ENCODE measurements at regions not wholly inside any gene's neighbourhood (a gene's known extent, or its start where the extent isn't known, plus 50 kb on each side); places are given as distances from the start of the nearest gene placed in this dataset.
"Not testable (repeated sequence)": the region's sequence is repeated elsewhere in the genome, so short reads cannot be mapped to it uniquely, and the experiment has no call there.

DNA sequence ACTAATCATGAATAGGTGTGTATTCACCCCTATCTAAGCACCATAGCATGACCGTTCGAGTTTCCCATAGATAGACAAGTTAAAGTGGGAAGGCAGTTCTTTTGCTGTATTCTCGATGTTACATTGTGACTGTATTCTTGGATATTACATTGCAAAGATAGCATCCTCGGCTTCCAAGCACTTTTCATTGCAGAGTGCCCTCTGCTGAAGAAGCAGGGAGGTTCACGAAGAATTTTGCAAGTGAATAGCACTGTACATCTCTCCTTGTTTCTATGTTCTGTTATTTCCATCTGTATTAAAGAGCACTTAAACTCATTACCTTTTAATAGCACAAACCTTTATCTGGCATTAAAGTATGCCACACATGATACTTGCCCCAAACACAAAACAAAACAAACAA, 426.7 kb upstream of the ARX start:
- DNase-seq (ENCODE audit: low read depth), result no peak

- DNase-seq (ENCODE audit: low read depth), result no peak
These were observed 417.5 kb upstream of the ARX start for GRCh38 chrX:25433307-25433706.

GRCh38 chrX:25432396-25432795, 416.6 kb upstream of the ARX start:
- no peak for DNase-seq (ENCODE audit: low read depth)

GRCh38 chrX:25427873-25428555, 412.2 kb upstream of the ARX start:
- DNase-seq (ENCODE audit: low read depth), result no peak

GRCh38 chrX:25404163-25404562, 388.4 kb upstream of the ARX start:
- DNase-seq (ENCODE audit: low read depth), result not testable (repeated sequence)

GRCh38 chrX:25389266-25389665, 373.5 kb upstream of the ARX start:
- DNase-seq (ENCODE audit: low read depth), result no peak

GRCh38 chrX:25383196-25383595, 367.4 kb upstream of the ARX start:
- DNase-seq (ENCODE audit: low read depth), result no peak

DNA sequence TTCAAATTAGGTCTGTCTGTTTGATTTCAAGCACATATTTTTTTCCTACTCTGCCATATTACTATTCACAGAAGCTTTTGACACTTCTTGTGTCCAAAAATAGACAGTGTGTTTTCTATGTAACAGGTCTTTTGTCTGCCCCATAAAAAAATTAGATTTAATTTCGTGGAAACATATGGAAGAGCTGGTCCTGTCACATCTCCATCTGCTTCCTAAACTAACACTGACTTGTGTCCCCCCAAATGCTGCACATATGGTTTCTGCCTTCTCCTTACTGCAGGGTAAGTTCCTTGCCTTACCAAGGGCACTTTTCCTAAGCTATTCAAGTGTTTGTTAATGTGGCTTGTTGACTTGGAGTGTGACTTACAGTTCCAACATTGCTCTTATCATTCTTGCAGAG, 340.7 kb upstream of the ARX start:
- DNase-seq (ENCODE audit: low read depth), result no peak

DNA sequence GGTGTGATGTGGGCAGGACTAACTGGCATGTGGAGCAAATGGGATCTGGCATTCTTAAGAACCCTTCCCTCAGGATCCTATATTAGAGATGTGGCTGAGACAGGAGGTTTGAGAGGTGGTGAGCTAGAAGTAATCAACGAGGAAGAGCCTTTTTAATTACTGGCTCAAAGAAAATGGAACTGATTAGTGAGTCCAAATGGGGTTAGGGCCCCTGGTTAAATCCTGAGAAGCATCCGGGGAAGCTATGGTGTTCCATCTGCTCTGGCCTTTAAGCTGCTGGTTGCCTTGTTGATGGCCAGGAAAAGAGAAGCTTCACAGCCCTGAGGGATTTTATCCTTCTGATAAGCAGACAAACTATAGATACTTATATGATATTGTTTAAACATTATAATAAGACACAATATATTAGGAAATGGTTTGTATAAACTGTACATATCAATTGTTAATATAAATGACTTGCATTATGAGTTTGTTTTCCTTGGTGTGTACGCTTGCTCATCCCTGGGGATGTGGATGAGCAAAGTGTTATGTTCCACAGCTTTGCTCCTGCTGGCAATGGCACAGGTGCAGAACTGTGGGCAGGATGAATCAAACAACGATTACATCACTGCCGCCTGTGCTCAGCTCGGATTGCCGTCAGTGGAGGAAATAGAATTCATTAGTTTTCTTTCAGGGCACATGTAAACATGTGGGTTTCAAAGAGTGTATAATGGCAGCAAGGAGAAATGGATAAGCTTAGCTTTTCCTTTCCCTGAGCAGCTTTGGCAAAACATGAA, 328.6 kb upstream of the ARX start:
- DNase-seq (ENCODE audit: low read depth), result no peak

- DNase-seq (ENCODE audit: low read depth), result no peak
These were observed 327.3 kb upstream of the ARX start for GRCh38 chrX:25343060-25343459.

DNA sequence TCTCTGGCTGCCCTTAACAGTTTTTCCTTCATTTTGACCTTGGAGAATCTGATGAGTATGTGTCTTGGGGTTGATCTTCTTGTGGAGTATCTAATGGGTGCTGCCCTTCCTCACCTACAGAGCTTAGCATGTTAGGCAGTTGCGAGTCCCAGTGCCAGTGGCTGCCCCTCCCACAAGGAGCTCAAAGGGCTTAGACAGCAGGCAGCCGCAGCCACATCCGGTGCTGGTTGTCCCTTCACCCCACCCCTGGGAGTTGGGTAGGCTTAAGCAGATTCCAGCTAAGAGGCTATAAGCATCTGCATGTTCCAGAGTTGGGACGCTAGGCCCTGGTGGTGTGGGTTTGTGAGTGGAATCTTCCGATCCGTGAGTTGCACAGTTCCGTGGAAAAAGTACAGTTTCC, 322.1 kb upstream of the ARX start:
- no peak for DNase-seq (ENCODE audit: low read depth)

GRCh38 chrX:25300994-25301393, 285.2 kb upstream of the ARX start:
- DNase-seq (ENCODE audit: low read depth), result no peak

DNA sequence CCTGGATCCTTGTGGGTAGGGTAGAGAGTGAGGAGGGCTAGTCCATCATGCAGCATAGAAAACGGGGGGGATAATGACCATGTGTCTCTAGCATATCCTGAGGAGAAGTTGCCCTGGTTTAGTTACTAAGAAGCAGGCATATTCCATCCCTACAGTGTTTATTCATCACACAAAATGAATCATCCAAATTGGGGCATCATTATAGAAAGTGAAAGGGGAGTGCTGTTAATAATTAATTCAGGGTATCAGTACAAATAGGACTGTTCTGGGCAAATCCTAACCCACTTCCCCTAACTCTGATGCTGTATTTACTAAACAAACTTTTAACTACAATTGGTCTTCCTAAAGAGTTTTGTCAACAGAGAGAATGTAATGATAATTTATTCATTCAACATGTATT, 281.1 kb upstream of the ARX start:
- no peak for DNase-seq (ENCODE audit: low read depth)

DNA sequence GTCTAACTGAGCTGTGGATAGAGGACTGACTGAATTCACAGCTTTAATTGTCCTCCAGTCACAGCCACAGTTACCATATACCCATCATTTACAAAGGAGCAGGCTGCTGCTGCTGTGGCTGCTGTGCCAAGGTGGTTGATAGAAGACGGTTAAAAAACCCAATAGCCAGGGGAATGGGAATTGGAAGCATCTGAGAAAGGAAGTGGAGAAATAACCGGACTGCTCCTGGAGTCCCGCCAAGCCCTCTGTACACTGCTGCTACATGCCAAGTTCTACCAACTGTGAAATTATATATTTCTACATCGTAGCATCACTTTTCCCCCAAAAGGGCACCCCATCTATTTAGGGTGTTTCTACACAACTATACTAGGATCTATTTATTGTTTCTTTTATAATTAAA, 279.7 kb upstream of the ARX start:
- no peak for DNase-seq (ENCODE audit: low read depth)

DNA sequence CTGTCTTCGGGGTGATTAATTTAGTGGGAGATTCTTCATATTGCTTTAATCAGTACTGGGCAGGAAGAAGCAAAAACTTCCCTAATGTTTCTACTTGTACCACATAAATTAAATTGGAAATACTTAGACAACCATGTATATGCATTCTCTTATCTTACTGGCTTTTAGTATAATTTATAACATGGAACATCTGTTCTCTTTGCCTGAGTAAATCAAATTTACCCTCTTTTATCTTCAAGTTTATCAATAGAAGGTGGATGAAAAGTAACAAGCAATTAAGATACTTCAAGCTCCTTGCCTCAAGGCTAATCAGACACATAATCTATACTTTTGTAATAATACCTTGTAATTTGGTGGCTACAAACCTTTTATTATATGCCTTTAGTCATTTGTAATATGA, 274.4 kb upstream of the ARX start:
- no peak for DNase-seq (ENCODE audit: low read depth)

GRCh38 chrX:25288676-25289075, 272.9 kb upstream of the ARX start:
- DNase-seq (ENCODE audit: low read depth), result no peak

- DNase-seq (ENCODE audit: low read depth), result no peak
These were observed 271.8 kb upstream of the ARX start for GRCh38 chrX:25287521-25287920.

- DNase-seq (ENCODE audit: low read depth), result no peak
These were observed 269.8 kb upstream of the ARX start for GRCh38 chrX:25285598-25285997.

DNA sequence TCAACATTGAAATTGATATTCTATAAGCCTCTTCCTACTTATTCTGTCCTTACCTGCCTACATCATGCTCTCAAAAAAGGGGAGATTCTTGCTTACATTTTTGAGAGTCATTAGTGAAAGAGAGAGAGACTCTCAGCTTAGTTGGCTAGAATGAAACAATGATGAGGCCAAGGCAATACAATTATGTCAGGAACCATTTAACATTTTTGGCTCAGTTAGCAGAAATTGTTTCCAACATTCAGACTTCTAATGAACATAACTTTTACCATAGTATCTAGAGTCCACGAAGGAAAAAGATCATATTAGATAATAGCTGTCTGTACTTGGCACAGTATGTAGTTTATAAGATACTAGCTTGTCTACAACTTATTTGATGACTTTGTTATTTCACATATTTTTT, 263.7 kb upstream of the ARX start:
- no peak for DNase-seq (ENCODE audit: low read depth)

GRCh38 chrX:25278341-25278740, 262.6 kb upstream of the ARX start:
- DNase-seq (ENCODE audit: low read depth), result no peak

- no peak for DNase-seq (ENCODE audit: low read depth)
These were observed 261.8 kb upstream of the ARX start for GRCh38 chrX:25277574-25277973.

GRCh38 chrX:25275159-25275558, 259.4 kb upstream of the ARX start:
- no peak for DNase-seq (ENCODE audit: low read depth)

GRCh38 chrX:25241461-25241860, 225.7 kb upstream of the ARX start:
- no peak for DNase-seq (ENCODE audit: low read depth)

DNA sequence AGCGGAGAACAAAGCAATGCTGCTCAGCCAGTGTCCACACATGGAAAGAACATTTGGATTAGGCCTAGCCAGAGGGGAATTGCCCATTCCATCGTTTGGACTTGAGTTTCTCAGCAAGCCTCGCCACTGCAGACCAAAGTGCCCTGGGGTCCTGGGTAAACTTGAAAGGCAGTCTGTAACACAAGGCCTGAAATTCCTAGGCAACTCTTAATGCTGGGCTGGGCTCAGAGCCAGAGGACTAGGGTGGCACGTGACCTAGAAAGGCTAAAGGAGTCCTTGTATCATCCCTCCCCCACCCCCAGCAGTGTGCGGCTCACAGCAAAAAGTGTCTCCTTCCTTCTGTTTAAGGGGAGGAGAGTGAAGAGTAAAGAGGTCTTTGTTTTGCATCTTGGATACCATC, 210.4 kb upstream of the ARX start:
- DNase-seq (ENCODE audit: low read depth), result no peak
